Activated CD4-positive, alpha-beta T cell treated with anti-CD3 and anti-CD28 coated beads, Interleukin-10, Interleukin-2, amounts not matched to agents 100 ng/mL and 50 ng/mL, durations not matched to agents 16 hours and 8 hours (primary cell): ENCODE measurements at regions not wholly inside any gene's neighbourhood (a gene's known extent, or its start where the extent isn't known, plus 50 kb on each side); places are given as distances from the start of the nearest gene placed in this dataset.
"Not testable (repeated sequence)": the region's sequence is repeated elsewhere in the genome, so short reads cannot be mapped to it uniquely, and the experiment has no call there.

ENCODE experiments used
- DNase-seq: peaks from one replicate; pipeline ENCODE4 v3.0.0-alpha.2; 2020

DNA sequence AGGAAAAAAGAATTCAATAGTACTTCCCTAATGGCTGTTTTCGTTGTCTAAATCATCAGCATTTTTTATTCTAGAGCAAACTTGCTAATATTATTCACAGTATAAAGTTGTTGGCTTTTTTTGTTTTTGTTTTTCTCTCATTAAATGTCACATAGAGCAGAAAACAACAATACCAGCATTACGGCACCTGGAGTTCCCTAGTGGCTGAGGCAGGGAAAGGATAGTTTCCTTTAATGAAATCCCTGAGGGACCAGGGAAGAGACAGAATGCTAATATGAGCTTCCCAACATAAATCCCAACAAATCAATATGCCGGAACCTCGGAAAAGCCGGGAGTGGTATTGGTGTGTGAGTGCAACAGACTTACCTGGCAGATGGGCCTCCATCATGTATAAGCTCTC lies 235.2 kb upstream of the ASCC3 start:
- DNase-seq = no peak

DNA sequence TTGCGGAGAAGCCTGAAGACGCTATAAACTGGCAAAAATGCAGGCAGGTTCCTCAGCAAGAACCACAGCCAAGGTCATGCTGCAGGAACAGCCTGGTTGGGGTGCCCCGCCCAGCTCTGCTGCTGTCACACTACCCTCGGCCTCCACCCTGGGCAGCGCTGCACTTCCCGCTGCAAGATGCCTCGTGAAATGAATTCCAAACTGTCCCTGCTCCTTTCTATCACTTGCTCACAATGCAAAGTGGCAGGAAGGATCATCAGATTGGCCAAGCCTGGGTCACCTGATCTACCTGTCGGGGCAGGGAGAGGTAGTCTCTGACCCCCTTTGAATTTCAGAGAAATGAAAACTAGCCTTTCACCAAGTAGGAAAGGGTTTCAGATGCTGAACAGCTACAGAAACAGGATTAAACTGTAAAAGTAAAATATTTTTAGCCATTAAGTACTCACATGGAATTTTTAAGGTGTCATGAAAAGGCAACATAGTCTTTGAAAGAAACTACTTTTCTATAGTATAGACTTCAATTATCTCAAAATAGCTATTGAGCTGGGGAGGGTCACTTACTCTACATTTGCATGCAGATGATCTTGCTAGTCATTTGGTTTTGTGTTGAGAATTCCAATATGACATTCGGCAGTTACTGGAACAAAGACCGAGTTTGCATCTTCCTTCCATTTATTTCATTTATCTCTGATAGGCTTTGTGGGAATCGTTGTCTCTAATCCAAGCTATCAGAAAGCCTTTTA lies 236.4 kb upstream of the ASCC3 start:
- no peak for DNase-seq

DNA sequence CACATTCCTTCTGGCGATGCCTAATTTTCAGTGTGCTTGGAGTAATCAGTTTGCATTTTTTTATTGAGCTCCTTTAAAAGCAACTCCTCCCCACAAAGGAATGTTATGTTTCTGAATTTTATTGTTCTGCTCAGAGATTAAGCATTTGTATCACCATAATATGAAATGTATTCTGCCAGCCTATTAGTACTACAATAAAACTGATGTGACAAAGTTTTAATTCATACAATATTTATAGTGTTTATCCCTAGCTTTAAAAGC lies 236.9 kb upstream of the ASCC3 start:
- no peak for DNase-seq

DNA sequence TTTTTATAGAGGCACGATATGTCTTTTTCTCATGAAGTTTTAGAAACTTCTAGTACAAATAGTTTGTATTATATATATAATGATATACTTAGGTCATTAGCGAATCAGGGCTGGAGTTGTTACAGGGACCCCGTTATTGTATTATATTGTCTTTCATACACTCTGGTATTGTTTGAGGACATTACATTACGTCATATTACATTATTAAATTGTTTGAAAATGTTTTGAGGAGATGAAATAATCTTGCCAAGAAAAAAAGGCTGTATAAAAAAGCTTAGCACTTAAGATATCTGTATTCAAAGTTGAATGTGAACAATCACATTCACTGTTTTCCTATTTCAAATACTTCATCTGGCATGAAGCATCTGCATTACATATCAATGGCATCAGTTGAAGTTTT lies 239.6 kb upstream of the ASCC3 start:
- DNase-seq = no peak

DNA sequence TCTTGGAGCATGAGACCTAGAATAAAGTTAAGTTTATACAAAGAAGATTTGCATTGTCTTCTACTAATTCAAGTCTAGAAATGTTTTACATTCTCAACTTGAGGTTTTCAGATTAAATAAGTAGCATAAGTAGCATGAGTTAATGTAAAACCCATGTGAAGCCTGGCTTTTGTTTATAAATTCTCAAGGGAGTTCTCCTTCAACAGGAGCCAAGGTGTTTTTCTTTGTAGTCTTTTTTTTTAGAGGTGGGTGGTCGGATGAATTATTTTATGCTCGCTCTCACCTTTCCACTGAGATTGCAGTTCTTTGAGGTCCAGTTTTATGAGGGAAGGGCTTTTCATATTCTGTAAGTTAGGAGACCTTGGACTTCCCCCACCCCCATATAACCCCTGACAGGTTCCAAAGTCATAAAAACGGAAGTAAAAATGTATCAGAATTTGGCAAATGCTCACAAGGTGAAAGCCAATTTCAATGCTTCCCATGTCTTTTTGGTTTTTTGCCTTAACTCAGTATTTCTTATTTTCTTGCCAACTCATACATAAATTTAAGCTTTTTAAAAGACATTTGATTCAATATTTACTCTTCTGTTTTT lies 244.3 kb upstream of the ASCC3 start:
- no peak for DNase-seq

DNA sequence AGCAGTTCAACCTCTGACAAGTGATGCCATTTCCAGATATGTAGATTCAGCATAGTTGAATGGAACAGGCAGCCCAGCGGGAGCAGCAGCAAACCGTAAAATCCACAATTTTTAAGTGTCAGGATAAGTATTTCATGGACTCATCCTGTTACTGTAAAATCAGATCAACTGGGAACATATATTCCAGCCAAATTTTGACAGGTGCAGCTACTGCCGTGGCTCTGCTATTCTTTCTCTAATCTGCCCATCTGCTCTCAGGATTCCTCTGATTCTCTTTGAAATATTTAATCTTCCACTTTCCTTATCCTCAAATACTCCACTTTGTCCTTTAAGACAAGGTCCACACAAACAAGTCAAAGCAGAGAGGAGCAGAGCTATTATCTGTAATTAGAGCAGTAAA lies 245.4 kb upstream of the ASCC3 start:
- no peak for DNase-seq

DNA sequence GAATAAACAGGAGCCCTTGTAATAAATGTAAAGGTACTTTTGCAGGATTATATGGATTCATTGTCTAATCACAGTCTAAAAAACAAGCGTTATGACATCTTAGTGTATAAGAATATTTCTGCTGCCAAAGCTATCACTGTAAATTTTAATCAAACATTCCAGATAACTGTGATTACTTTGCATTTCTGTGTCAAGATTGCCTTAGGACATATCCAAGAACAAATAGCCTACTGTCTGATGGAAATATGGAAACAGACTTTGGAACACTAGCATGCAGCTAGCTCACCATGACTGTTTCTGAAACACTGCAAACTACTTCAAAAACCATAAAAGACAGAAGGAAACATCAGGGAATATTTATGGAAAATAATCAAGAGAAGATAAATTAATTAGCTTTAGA lies 248.7 kb upstream of the ASCC3 start:
- DNase-seq = no peak

DNA sequence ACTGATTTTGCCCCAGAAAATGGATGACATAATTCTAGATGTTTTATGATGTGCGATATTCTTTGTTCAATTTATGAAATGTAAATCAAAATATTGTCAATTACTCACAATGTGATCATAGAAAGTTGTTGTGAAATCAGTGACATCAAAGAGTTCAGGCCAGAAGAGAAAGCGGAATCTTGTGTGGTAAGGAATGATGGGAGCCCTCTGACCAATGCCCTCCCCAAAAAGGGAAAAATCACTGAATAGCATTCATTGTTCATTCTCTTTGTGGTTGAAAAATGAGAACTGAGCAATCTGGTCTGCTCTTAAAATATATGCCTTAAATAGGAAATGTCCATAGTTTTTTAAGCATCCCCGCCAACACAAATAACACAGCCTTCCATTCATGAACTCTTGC lies 247.1 kb upstream of the GRIK2 start:
- no peak for DNase-seq

DNA sequence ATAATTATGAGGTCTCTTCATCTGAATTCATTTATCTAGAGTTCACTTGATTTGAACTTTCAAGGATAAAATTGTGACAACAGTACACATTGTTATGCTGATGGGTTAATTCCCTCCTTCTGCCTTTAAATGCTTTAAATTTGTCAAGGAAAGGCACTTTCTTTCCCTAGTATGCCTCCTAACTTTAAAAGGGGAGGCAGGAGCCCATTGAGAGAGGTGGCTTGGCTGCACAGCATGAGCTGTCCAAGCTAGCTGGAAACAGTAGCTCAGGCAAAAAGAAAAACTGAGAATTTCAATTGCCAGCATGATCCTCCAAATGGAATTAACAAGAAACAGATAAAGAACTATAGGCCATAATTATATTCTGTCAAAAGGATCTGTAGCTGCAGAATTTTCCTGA lies 243.3 kb upstream of the GRIK2 start:
- DNase-seq = no peak

DNA sequence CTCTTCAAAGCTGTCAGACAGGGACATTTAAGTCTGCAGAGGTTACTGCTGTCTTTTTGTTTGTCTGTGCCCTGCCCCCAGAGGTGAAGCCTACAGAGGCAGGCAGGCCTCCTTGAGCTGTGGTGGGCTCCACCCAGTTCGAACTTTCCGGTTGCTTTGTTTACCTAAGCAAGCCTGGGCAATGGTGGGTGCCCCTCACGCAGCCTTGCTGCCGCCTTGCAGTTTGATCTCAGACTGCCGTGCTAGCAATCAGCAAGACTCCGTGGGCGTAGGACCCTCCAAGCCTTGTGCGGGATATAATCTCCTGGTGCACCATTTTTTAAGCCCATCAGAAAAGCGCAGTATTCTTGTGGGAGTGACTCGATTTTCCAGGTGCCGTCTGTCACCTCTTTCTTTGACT lies 235.9 kb upstream of the GRIK2 start:
- DNase-seq = not testable (repeated sequence)

DNA sequence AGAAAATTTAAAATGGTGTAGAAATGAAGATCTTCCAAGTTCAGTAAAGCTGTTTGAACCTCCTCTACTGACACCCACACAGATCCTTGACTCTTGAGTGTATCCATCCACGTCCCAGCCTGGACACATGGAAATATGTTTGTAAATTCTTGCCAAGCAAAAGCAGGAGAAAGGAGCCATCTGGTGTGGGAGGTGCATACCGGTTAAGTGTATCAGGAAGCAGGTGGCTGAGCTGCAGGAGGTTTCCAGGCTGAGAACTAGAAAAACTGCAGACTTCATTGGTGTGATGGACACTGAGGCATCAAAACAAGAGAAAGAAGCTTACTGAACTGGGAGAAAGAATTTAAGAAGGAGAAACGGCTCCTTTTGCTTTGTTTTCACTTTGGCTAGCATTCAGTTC lies 229.9 kb upstream of the GRIK2 start:
- no peak for DNase-seq

DNA sequence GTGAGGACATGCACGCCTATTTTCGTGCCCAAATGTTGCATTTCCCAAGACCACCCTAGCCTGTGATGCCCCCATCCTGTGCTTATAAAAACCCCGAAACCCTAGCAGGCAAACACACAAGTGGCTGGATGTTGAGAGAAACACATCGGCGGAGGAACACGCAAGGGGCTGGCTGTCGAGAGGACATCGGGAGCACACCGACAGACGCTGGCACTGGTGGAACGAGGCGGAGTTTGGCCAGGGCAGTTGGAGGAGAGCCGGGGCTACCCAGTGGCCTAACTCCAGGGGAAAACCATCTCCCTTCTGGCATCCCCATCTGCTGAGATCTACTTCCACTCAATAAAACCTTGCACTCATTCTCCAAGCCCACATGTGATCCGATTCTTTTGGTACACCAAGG lies 225.9 kb upstream of the GRIK2 start:
- no peak for DNase-seq

DNA sequence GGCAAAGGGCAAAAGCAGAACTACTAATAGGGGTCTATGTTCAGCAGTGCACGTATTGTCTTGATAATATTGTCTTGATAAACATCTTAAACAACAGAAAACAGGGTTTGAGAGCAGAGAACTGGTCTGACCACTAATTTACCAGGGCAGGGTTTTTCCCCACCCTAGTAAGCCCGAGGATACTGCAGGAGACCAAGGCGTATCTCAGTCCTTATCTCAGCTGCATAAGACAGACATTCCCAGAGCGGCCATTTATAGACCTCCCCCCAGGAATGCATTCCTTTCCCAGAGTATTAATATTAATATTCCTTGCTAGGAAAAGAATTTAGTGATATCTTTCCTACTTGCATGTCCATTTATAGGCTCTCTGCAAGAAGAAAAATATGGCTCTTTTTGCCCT lies 222.5 kb upstream of the GRIK2 start:
- not testable (repeated sequence) for DNase-seq

DNA sequence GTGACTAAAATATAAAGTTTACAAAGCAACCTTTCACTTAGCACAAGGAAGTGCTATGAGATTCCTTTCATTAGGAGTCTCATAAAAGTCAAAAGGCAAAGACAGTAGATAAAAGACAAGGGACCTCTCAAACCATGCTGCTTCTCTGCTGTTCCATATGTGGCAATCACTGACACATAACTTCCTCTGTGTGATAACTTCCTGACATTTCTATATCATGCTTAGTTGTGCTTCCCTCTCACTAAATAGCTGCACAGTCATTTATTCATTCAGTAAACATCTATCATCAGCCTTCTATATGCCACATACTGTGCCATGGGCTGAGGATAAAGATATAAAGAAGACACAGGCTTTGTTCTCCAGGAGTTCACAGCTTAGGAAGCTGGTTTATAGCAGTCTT lies 214.8 kb upstream of the GRIK2 start:
- DNase-seq = no peak

DNA sequence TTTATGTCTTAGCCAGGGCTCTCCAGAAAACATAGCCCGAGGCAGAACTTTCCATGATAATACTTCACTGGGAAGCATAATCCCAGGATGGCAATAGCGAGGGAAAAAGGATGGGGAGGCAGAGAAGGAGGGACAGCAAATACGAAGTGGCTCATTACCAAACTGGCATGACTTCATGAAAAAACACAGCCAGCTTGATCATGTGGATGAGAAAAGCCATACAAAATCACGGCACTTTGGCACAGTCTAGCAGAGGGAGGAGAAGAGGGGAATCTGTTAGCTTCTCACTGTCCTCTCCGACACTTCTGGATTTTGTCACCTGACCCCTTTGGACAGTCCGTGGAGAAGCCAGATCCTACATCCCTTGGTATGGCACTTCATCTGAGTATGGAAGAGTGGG lies 212.5 kb upstream of the GRIK2 start:
- no peak for DNase-seq

DNA sequence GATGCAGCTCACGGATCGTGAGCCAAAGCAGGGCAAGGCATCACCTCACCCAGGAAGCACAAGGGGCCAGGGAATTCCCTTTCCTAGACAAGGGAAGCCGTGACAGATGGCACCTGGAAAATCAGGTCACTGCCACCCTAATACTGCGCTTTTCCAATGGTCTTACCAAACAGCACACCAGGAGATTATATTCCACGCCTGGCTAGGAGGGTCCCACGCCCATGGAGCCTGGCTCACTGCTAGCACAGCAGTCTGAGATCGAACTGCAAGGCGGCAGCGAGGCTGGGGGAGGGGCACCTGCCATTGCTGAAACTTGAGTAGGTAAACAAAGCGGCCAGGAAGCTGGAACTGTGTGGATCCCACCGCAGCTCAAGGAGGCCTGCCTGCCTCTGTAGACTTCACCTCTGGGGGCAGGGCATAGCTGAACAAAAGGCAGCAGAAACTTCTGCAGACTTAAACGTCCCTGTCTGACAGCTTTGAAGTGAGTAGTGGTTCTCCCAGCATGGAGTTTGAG lies 205.2 kb upstream of the GRIK2 start:
- DNase-seq = not testable (repeated sequence)

DNA sequence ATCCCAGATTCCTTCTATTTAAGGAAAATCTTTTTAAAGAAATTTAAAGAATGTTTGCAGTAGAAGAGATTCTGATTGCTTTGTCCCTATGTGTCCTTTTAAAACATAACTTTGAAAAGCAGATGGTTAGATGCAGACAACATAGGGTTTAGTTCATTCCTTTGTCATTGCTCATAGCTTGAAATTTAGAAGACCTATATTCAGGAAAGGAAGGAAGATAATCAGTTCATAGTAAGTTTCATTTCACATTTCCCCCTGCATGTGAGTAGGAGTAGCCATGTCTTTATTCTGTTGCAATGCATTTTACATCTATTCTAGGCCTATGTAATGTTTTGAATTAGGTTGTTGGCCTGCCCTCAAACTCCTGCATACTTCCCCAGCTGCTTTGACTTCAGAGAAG lies 197.9 kb upstream of the GRIK2 start:
- DNase-seq = no peak

DNA sequence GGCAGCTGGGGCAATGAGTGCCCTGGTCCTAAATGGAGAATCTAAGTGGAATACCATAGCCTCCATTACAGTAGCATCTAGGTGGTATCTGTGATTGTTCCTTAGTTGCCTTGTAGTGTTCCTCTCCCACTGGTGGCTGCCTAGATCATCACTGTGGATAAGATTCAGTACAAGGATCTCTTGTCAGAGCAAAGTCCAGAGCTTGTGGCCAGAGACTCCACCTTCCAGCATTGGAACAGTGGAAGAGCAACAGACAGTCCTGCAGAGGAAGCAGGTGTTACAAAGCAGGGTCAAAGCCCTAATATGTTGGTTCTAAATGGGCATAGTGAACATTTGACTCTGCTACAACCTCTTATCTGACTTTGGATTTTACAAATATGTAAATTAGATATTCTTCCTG lies 194.1 kb upstream of the GRIK2 start:
- no peak for DNase-seq

DNA sequence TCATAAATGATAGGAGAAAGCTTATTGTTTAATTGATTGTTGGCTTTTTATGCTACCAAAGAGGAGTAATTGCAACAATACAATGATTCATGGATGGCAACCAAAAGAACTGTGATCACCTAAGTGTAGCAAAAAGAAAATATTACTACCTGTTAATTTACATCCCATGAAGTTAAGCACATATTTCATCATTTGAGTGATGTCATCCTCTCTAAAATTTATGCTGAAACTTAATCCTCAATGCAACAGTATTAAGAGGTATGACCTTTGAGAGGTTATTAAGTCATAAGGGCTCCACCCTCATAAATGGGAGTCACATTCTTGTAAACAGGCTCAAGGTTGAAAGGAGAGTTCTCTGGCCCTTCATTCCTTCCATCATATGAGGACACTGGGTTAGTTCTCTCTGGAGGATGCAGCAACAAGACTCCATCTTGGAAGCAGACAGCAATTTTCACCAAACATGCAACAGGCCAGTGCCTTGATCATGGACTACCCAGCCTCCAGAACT lies 190.6 kb upstream of the GRIK2 start:
- no peak for DNase-seq

DNA sequence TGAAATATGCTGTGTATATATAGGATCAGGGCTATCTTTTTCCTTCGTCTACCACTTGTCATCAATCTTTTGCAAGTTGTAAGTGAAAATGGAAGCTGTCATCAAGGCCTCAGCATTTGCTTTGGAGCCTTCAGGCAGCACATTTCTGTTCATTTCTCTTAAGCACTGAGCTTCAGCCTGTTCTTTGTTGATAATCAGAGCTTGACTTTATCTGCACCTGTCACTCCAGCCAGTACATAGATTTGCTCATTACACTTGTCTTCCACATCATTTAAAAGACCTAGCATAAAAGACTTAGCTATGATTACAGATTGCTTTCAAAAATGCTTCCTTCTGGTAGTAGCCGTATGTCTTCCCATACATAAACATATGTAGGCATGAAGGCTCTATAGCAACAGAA lies 189.8 kb upstream of the GRIK2 start:
- no peak for DNase-seq

DNA sequence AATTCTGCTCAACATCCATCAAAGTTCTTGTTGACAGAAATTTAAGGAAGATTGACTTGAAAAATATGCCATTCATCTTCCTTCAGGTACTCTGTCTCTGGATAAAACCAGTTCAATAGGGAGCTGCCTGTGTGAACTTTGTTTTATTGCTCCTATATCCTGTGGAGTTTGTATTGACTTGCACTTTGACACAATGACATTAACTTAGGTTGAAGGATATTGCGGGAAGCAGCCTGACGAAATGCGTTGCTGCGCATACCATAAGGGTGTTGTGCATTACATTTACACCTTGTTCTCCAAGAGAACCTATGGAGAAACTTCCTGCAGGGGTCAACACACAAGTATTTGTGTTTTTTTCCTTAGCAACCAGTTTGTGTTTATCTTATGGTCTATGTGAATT lies 185.4 kb upstream of the GRIK2 start:
- no peak for DNase-seq

DNA sequence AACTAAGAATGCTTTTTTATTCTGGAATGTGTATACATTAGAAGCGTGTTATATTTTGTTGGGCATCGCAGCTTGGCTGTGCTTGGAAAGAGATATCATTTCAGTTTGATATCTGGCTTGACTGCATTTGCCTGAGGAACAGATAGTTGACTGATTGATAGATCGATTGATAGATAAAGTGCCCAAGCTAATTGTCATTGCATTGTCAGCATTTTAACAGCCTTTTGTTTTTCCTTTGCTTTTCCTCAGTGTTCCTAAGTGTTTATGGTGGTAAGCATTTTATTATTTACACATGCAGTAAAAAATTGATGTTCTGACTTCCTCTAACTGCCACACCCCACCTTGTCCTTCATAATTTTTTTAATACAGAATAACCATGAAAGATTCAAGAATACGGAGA lies 180.9 kb upstream of the GRIK2 start:
- no peak for DNase-seq

DNA sequence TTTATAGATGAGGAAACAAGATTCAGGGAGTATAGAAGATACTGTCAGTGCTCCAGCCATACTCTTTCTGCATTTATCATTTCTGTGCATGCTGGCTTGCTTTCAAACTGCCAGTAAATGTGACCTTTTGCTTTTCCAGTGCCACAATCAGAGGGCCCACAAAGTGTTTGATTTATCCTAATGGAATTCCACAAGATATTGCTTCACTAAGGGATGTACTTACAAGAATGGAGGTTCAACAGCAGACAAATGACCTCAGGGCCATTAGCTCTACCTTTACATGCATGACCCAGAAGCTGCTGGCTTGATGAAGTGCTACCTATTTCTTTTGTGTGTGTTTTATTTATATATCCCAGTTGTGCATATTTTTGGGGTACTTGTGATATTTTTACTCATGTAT lies 171.5 kb upstream of the GRIK2 start:
- DNase-seq = no peak

DNA sequence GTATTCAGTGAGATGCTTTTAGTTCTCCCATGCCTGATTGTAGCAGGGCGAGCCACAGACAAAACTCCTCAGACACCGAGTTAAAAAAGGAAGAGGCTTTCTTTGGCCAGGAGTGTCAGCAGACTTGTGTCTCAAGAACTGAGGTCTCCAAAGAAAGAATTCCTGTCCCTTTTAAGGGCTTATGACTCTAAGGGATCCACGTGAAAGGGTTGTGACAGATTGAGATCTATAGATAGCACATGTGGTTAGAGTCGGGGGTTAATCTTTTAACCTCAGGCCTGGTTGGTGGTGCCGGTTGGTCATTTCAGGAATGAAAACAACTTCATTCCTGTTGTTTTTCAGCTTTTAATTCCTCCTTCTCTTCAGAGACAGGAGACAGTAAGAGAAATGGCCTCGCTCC lies 168.8 kb upstream of the GRIK2 start:
- no peak for DNase-seq

DNA sequence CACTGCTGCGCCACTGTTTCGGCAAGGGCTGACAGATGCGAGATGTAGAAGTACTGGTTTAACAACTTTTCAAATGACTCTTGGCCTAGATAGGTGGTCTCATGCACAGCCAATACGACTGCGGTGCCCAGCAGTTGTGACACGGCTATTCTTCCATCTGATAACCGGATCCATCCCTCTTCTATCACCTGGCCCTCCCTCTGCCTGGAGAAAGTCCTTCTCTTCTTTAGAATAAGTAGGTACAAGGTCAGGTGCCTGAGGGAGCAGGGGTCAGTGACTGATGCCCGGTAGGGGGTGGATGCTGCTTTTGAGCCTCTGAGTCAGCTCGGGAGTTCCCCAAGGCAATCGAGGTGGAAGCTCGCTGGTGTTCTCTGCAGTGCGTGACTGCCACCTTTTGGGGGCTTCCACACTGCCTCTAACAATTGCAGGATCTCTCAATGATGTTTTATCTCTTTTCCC lies 166.8 kb upstream of the GRIK2 start:
- DNase-seq = peak; percentile 11
